Bronchial epithelial cell (primary cell): ENCODE measurements at regions not wholly inside any gene's neighbourhood (a gene's known extent, or its start where the extent isn't known, plus 50 kb on each side); places are given as distances from the start of the nearest gene placed in this dataset.

Experiments used
- DNase-seq: peaks from one replicate; pipeline ENCODE4 v3.0.0-alpha.2; 2010; ENCODE audit warnings: low read depth
- FAIRE-seq: peaks from 2 replicates; lab custom pipeline; 2011; peaks lifted over from hg19 to GRCh38; lab: Jason Lieb, UNC
- H3K27me3 ChIP-seq: 2 replicates; pipeline ENCODE4 v1.5.1; 2011; ENCODE audit warnings: low read length; ENCODE audit not compliant: control insufficient read depth, insufficient read depth
- H3K36me3 ChIP-seq: 2 replicates; pipeline ENCODE4 v1.5.1; 2011; ENCODE audit warnings: low read length; ENCODE audit not compliant: control insufficient read depth, insufficient read depth
- H3K4me3 ChIP-seq: 2 replicates; pipeline ENCODE4 v1.5.1; 2011; ENCODE audit warnings: mild to moderate bottlenecking, low read depth, low read length, control low read depth
- CTCF ChIP-seq: IDR thresholded peaks from 2 replicates; pipeline ENCODE4 v1.5.1; 2011; ENCODE audit warnings: mild to moderate bottlenecking, moderate library complexity, low read length, control low read depth, inconsistent platforms; ENCODE audit not compliant: insufficient read depth, severe bottlenecking

- Histone ChIP-seq H3K36me3 (no peaks in the 10 kb centered on the region), H3K27me3 (no peaks in the 10 kb centered on the region), H3K4me3 (no peak overlapping the region)
- FAIRE-seq = no peak
- no peak for DNase-seq
- TF ChIP-seq CTCF = no peak
Measured at GRCh38 chr3:24846286-24846860, 351.7 kb upstream of the THRB start.

DNA sequence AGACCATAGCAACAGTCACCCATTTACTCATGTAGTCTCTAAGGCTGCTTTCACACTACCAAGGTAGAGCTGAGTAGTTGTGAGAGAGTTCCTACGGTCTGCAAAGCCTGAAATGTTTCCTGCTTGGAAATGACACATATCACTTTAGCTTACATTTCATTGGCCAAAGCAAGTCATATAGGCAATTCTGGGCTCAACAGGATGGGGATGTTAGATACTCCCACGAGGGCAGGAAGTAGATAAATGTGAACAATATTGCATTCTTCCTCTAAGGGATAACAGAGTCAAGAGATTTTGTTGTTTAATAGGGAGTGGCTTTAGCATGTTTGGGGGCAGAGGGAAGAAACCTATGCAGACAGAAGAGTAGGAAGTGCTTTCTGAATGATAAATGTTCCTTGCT is 355.6 kb upstream of the THRB start:
- no peak for TF ChIP-seq CTCF
- H3K36me3 ChIP-seq = no peaks in the 10 kb centered on the region
- no peaks in the 10 kb centered on the region for H3K27me3 ChIP-seq
- H3K4me3 ChIP-seq = no peak overlapping the region
- DNase-seq (no peak), FAIRE-seq (no peak)

- no peak overlapping the region for H3K4me3 ChIP-seq
- H3K36me3 ChIP-seq = no peaks in the 10 kb centered on the region
- no peak for FAIRE-seq
- H3K27me3 ChIP-seq = no peaks in the 10 kb centered on the region
- no peak for DNase-seq
- no peak for TF ChIP-seq CTCF
Measured at GRCh38 chr3:24853685-24854490, 359.2 kb upstream of the THRB start.

DNA sequence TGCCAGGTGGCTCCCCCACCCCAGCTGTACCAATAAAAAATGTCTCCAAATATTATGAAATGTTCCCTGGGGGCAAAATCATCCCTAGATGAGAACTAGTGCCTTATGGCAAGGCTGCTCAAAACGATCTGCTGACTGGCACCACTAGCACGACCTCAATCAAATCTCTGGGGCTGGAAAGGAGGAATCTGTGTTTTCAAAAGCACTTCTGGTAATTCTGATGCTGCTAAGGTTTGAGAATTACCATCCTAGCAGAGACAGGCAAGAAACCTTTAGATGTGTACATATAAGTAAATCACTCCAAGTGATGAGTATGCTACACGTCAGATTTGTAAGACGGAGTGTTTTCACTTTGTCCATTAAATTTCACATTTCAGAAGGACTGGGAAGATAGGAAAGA is 360.1 kb upstream of the THRB start:
- FAIRE-seq (no peak), DNase-seq (no peak)
- H3K27me3 ChIP-seq = no peaks in the 10 kb centered on the region
- no peaks in the 10 kb centered on the region for H3K36me3 ChIP-seq
- H3K4me3 ChIP-seq = no peak overlapping the region
- no peak for TF ChIP-seq CTCF

DNA sequence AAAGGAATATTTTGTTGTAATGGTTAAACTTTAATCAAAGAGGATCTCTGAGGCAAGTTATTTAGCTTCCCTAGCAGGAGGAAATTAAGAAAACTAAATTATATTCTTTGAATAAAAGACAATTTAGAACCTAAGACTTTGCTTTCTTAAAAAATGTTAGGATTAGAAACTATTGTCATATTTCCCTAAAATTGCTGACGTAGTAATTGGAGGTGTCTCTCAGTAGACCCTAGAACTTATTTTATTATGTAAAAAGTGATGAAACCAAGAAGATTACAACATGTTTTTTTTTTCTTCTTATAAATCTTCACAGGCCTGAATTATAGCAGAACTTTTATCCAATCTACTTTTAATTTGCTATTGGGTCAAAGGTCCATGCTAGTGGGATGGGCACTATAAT is 363.3 kb upstream of the THRB start:
- Histone ChIP-seq H3K27me3 (no peaks in the 10 kb centered on the region), H3K4me3 (no peak overlapping the region), H3K36me3 (no peaks in the 10 kb centered on the region)
- DNase-seq (no peak), FAIRE-seq (no peak)
- TF ChIP-seq CTCF = no peak

DNA sequence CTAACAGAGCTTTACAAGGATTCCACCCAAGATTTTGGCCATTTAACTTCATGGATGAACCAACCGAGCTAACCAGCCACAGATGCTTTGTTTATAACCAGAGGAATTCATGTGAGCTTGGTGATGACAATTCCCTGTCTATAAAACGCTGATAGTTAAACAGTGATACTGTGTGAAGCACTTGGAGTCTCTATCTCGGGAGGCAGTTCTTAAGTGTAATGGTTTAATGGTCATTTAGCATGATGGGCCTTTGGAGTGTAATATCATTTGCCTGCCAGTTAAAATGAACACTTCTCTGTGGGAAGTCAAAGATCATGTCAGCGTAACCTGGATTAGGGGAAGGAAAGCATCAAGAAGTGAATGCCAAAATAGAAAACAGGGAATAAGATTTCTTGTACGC is 368.6 kb upstream of the THRB start:
- DNase-seq (no peak), FAIRE-seq (no peak)

More for the DNA sequence above, 368.6 kb upstream of the THRB start:
- Histone ChIP-seq H3K36me3 (no peaks in the 10 kb centered on the region), H3K4me3 (no peak overlapping the region), H3K27me3 (no peaks in the 10 kb centered on the region)
- TF ChIP-seq CTCF = no peak
